ENCODE measurements at regions not wholly inside any gene's neighbourhood (a gene's known extent, or its start where the extent isn't known, plus 50 kb on each side); places are given as distances from the start of the nearest gene placed in this dataset.

DNA sequence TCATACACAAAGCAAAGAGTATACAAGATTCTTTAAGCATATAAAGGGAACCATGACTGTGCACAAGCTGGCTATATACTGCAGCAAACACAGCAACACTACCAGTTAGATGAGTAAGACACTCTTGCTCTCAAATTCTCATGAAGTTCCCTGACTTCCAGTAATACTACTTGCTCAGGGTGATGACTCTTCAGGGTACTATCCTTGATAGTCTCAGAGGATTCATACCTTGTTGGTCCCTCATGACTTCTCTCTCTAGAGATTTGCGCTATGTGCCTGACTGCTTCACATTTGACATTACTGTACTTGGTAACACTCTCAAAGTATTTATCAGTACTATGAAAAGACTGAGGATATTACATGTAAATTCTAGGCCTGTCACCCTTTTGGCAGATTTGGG is 159.8 kb upstream of the ZRANB2 start:
- no peak overlapping the region for H3K27ac Mint-ChIP-seq
- H3K9me3 Mint-ChIP-seq = no peaks in the 10 kb centered on the region
- Histone ChIP-seq H3K27me3 (ENCODE audit: control insufficient read depth, insufficient read depth, low read length, poor library complexity, severe bottlenecking) (no peaks in the 10 kb centered on the region), H3K4me1 (ENCODE audit: control insufficient read depth, insufficient read depth, low read length) (no peaks in the 10 kb centered on the region), H3K9ac (ENCODE audit: extremely low read depth, low read length, poor library complexity, severe bottlenecking) (no peak overlapping the region), H3K36me3 (ENCODE audit: control insufficient read depth, insufficient read depth, low read length) (no peaks in the 10 kb centered on the region), H3K4me3 (ENCODE audit: low read length) (no peak overlapping the region), H3K9me3 (ENCODE audit: control insufficient read depth, low read length) (no peaks in the 10 kb centered on the region), H3K27ac (ENCODE audit: low read depth, low read length) (no peak overlapping the region)
- no peaks in the 10 kb centered on the region for H3K36me3 Mint-ChIP-seq (ENCODE audit: low read depth)
- H3K4me1 Mint-ChIP-seq = peaks cover 5% of the 10 kb centered on the region
- TF ChIP-seq, protein P1, sequence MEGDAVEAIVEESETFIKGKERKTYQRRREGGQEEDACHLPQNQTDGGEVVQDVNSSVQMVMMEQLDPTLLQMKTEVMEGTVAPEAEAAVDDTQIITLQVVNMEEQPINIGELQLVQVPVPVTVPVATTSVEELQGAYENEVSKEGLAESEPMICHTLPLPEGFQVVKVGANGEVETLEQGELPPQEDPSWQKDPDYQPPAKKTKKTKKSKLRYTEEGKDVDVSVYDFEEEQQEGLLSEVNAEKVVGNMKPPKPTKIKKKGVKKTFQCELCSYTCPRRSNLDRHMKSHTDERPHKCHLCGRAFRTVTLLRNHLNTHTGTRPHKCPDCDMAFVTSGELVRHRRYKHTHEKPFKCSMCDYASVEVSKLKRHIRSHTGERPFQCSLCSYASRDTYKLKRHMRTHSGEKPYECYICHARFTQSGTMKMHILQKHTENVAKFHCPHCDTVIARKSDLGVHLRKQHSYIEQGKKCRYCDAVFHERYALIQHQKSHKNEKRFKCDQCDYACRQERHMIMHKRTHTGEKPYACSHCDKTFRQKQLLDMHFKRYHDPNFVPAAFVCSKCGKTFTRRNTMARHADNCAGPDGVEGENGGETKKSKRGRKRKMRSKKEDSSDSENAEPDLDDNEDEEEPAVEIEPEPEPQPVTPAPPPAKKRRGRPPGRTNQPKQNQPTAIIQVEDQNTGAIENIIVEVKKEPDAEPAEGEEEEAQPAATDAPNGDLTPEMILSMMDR (conservative IDR thresholded peaks at IDR 0.05) = no peak
- H3K4me3 Mint-ChIP-seq = no peak overlapping the region
- no peaks in the 10 kb centered on the region for H3K27me3 Mint-ChIP-seq (ENCODE audit: insufficient read depth)
- no peak for DNase-seq
- 94% methylated on average over 1 of the region's 1 CpG; no CpG with 5 or more reads in 1 of the 2 experiments for WGBS, 2 experiments (ENCODE audit: insufficient coverage in 1 of 2, insufficient read length in 1 of 2)

DNA sequence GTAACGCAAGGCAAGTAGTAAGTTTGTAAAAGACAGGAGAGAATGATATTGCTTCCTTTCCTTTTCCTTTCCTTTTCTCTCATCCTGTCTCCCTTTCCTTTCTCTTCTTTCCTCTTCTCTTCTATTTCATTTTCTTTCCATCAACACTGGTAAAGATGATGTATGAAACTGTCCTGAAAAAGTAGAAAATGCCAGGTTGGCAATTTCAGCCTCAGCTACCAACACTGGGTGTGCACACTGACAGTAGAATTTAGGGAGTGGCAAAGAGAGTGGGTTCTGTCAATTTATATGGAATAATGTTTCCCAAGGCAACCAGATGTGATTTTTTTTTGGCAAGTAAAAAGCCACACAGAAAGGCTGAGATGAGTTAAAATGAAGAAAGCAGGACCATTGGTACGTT is 155.7 kb upstream of the ZRANB2 start:
- H3K27me3 ChIP-seq (ENCODE audit: control insufficient read depth, insufficient read depth, low read length, poor library complexity, severe bottlenecking) = peaks cover 4% of the 10 kb centered on the region

DNA sequence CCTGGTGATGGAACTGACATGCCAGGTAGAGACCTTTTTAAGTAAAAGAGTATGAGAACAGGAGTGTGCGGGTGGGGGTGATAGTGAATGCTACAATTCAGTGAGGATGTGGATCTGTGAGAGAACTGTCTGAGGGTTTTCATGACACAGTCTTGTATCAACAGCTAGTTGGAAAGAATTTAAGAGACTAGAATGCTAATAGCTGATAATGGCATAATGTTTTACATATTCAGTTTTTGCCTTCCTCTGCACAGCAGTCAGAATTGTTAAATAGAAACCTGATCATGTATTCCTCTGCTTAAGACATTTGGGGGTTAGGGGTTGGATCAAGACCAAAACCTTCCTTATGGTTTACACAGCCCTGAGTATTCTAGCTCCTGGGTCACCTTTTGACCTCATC is 152.8 kb upstream of the ZRANB2 start:
- H3K4me1 Mint-ChIP-seq = peaks cover 12% of the 10 kb centered on the region
- H3K9me3 ChIP-seq (ENCODE audit: control insufficient read depth, low read length) = no peaks in the 10 kb centered on the region

More for the DNA sequence above, 155.7 kb upstream of the ZRANB2 start:
- H3K27ac ChIP-seq (ENCODE audit: low read depth, low read length) = no peak overlapping the region
- no peaks in the 10 kb centered on the region for H3K9me3 ChIP-seq (ENCODE audit: control insufficient read depth, low read length)
- no peaks in the 10 kb centered on the region for H3K36me3 ChIP-seq (ENCODE audit: control insufficient read depth, insufficient read depth, low read length)
- Mint-ChIP-seq H3K27me3 (ENCODE audit: insufficient read depth) (no peaks in the 10 kb centered on the region), H3K4me1 (peaks cover 6% of the 10 kb centered on the region), H3K9me3 (no peaks in the 10 kb centered on the region), H3K4me3 (no peak overlapping the region), H3K36me3 (ENCODE audit: low read depth) (no peaks in the 10 kb centered on the region), H3K27ac (no peak overlapping the region)
- no peak overlapping the region for H3K4me3 ChIP-seq (ENCODE audit: low read length)
- TF ChIP-seq, protein P1 (conservative IDR thresholded peaks at IDR 0.05) = no peak
- 85 to 96% methylated on average over 1 to 2 of the region's 2 CpGs for WGBS, 2 experiments (ENCODE audit: insufficient coverage in 1 of 2, insufficient read length in 1 of 2)
- H3K9ac ChIP-seq (ENCODE audit: extremely low read depth, low read length, poor library complexity, severe bottlenecking) = no peak overlapping the region
- H3K4me1 ChIP-seq (ENCODE audit: control insufficient read depth, insufficient read depth, low read length) = no peaks in the 10 kb centered on the region
- no peak for DNase-seq

More for the DNA sequence above, 152.8 kb upstream of the ZRANB2 start:
- Mint-ChIP-seq H3K9me3 (no peaks in the 10 kb centered on the region), H3K27ac (no peak overlapping the region), H3K27me3 (ENCODE audit: insufficient read depth) (no peaks in the 10 kb centered on the region), H3K36me3 (ENCODE audit: low read depth) (no peaks in the 10 kb centered on the region), H3K4me3 (no peak overlapping the region)
- no peak overlapping the region for H3K9ac ChIP-seq (ENCODE audit: extremely low read depth, low read length, poor library complexity, severe bottlenecking)
- 88 to 96% methylated on average over 1 of the region's 1 CpG for WGBS, 2 experiments (ENCODE audit: insufficient coverage in 1 of 2, insufficient read length in 1 of 2)
- H3K4me3 ChIP-seq (ENCODE audit: low read length) = no peak overlapping the region
- no peaks in the 10 kb centered on the region for H3K36me3 ChIP-seq (ENCODE audit: control insufficient read depth, insufficient read depth, low read length)
- TF ChIP-seq, protein P1 (conservative IDR thresholded peaks at IDR 0.05) = no peak
- no peak for DNase-seq
- no peak overlapping the region for H3K27ac ChIP-seq (ENCODE audit: low read depth, low read length)
- H3K4me1 ChIP-seq (ENCODE audit: control insufficient read depth, insufficient read depth, low read length) = peaks cover 5% of the 10 kb centered on the region
- H3K27me3 ChIP-seq (ENCODE audit: control insufficient read depth, insufficient read depth, low read length, poor library complexity, severe bottlenecking) = peaks cover 4% of the 10 kb centered on the region

Measured in endodermal cell (in vitro differentiated cells).